GM23338 (cell line): ENCODE measurements at regions not wholly inside any gene's neighbourhood (a gene's known extent, or its start where the extent isn't known, plus 50 kb on each side); places are given as distances from the start of the nearest gene placed in this dataset.

Experiments used
- ATAC-seq: fragments of 200-7000 bp; cut with Tn5 transposase; 3 replicates; pipeline ENCODE4 v1.9.1; 2020
- DNase-seq: peaks from one replicate; pipeline ENCODE4 v3.0.0-alpha.2; 2015; ENCODE audit warnings: low spot score
- H2AFZ ChIP-seq: fragments of 200-600 bp; sonication (generic); 2 replicates; pipeline ENCODE4 v1.8.0; 2016; ENCODE audit warnings: antibody characterized with exemption, mild to moderate bottlenecking, moderate library complexity
- H3F3A ChIP-seq: fragments of 200-600 bp; sonication (generic); replicated peaks from 2 replicates; pipeline ENCODE4 v1.8.0; 2017; ENCODE audit warnings: antibody characterized with exemption, mixed run types, low read depth
- H3K27ac ChIP-seq: fragments of 200-600 bp; sonication (generic); 2 replicates; pipeline ENCODE4 v1.6.1; 2016; ENCODE audit warnings: low read depth
- H3K27me3 ChIP-seq: fragments of 200-600 bp; sonication (generic); 2 replicates; pipeline ENCODE4 v1.8.0; 2016; ENCODE audit warnings: mild to moderate bottlenecking, mixed run types, moderate library complexity; ENCODE audit not compliant: insufficient read depth
- H3K36me3 ChIP-seq: fragments of 200-600 bp; sonication (generic); 2 replicates; pipeline ENCODE4 v1.8.0; 2016; ENCODE audit warnings: mild to moderate bottlenecking; ENCODE audit not compliant: insufficient read depth
- H3K4me1 ChIP-seq: fragments of 200-600 bp; sonication (generic); 2 replicates; pipeline ENCODE4 v1.8.0; 2016; ENCODE audit warnings: mild to moderate bottlenecking, moderate library complexity; ENCODE audit not compliant: insufficient read depth
- H3K4me2 ChIP-seq: fragments of 200-600 bp; sonication (generic); 2 replicates; pipeline ENCODE4 v1.7.1; 2017; ENCODE audit warnings: mixed run types
- H3K4me3 ChIP-seq: fragments of 200-600 bp; sonication (generic); 2 replicates; pipeline ENCODE4 v1.6.1; 2016; ENCODE audit warnings: mixed run types
- H3K79me2 ChIP-seq: fragments of 200-600 bp; sonication (generic); replicated peaks from 2 replicates; pipeline ENCODE4 v1.8.0; 2017; ENCODE audit warnings: mild to moderate bottlenecking; ENCODE audit not compliant: insufficient read depth
- H3K9me2 ChIP-seq: fragments of 200-600 bp; sonication (generic); 2 replicates; pipeline ENCODE4 v1.8.0; 2017; ENCODE audit not compliant: insufficient read depth
- H4K20me1 ChIP-seq: fragments of 200-600 bp; sonication (generic); replicated peaks from 2 replicates; pipeline ENCODE4 v1.8.0; 2017; ENCODE audit warnings: mild to moderate bottlenecking; ENCODE audit not compliant: insufficient read depth
- H3K27ac Mint-ChIP-seq: 2 replicates; pipeline ENCODE4 v1.8.0; 2020; ENCODE audit warnings: inconsistent platforms, mild to moderate bottlenecking, moderate library complexity, mixed read lengths
- H3K27me3 Mint-ChIP-seq: 3 replicates; pipeline ENCODE4 v1.8.0; 2022; ENCODE audit warnings: low read depth, mild to moderate bottlenecking, moderate library complexity, mixed read lengths, inconsistent platforms; ENCODE audit not compliant: insufficient read depth, poor library complexity
- H3K36me3 Mint-ChIP-seq: 3 replicates; pipeline ENCODE4 v1.8.0; 2021; ENCODE audit warnings: low read depth, mild to moderate bottlenecking, inconsistent platforms, moderate library complexity, mixed read lengths
- H3K4me1 Mint-ChIP-seq: 3 replicates; pipeline ENCODE4 v1.8.0; 2020; ENCODE audit warnings: mild to moderate bottlenecking, inconsistent platforms, mixed read lengths
- H3K4me3 Mint-ChIP-seq: 3 replicates; pipeline ENCODE4 v1.8.0; 2021; ENCODE audit warnings: moderate library complexity, mild to moderate bottlenecking, inconsistent platforms, mixed read lengths
- H3K9me3 Mint-ChIP-seq: 3 replicates; pipeline ENCODE4 v1.8.0; 2020; ENCODE audit warnings: moderate library complexity, mild to moderate bottlenecking, inconsistent platforms, mixed read lengths
- EZH2 ChIP-seq: fragments of 200-600 bp; sonication (generic); IDR thresholded peaks from one replicate; pipeline ENCODE4 v1.8.0; 2017; ENCODE audit warnings: antibody characterized with exemption, mild to moderate bottlenecking, low read depth; ENCODE audit not compliant: unreplicated experiment
- EZH2phosphoT487 ChIP-seq: fragments of 200-600 bp; sonication (generic); IDR thresholded peaks from one replicate; pipeline ENCODE4 v1.8.1; 2018; ENCODE audit warnings: antibody characterized with exemption; ENCODE audit not compliant: unreplicated experiment
- JUNB ChIP-seq: IDR thresholded peaks from one replicate; pipeline ENCODE4 v1.6.1; 2016; ENCODE audit warnings: antibody characterized with exemption; ENCODE audit not compliant: unreplicated experiment
- NANOG ChIP-seq: IDR thresholded peaks from 2 replicates; pipeline ENCODE4 v1.6.1; 2016; ENCODE audit warnings: antibody characterized with exemption, borderline replicate concordance
- REST ChIP-seq: IDR thresholded peaks from one replicate; pipeline ENCODE4 v1.6.1; 2018; ENCODE audit warnings: antibody characterized with exemption; ENCODE audit not compliant: unreplicated experiment
- STAT1 ChIP-seq: IDR thresholded peaks from one replicate; pipeline ENCODE4 v1.6.1; 2016; ENCODE audit warnings: antibody characterized with exemption; ENCODE audit not compliant: unreplicated experiment
- ZNF114 ChIP-seq: fragments of 250-450 bp; sonication (Bioruptor Pico); IDR thresholded peaks from 2 replicates; pipeline ENCODE4 v1.5.0; 2020; ENCODE audit warnings: mild to moderate bottlenecking, moderate library complexity
- ZNF331 ChIP-seq: fragments of 250-450 bp; sonication (Bioruptor Pico); IDR thresholded peaks from 2 replicates; pipeline ENCODE4 v1.5.0; 2020; ENCODE audit warnings: low read depth, mild to moderate bottlenecking, moderate library complexity
- TF ChIP-seq, protein P1 (sequence below): fragments of 250-450 bp; sonication (Bioruptor Pico); IDR thresholded peaks from 2 replicates; pipeline ENCODE4 v1.5.0; 2020; ENCODE audit warnings: mild to moderate bottlenecking, moderate library complexity

DNA sequence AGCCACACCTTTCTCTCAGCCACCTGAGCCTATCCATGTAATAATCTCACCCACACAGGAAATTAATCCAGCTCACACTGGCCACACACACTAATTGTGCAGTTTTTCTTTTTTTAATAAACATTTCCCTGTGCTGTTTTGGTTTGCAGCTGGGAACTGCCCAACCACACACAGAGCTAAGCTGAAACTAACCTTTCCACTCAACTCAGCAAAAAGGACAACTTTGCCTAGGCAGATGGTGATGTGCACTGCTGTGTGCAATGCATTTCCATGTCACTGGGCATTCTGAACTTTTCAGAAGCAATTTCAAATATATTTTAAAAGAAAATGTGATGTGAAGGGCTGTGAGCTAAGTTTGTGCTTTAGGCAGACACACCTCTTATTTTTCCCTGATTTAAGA, 70.0 kb upstream of the TLL1 start (continued):
- TF ChIP-seq, protein P1, sequence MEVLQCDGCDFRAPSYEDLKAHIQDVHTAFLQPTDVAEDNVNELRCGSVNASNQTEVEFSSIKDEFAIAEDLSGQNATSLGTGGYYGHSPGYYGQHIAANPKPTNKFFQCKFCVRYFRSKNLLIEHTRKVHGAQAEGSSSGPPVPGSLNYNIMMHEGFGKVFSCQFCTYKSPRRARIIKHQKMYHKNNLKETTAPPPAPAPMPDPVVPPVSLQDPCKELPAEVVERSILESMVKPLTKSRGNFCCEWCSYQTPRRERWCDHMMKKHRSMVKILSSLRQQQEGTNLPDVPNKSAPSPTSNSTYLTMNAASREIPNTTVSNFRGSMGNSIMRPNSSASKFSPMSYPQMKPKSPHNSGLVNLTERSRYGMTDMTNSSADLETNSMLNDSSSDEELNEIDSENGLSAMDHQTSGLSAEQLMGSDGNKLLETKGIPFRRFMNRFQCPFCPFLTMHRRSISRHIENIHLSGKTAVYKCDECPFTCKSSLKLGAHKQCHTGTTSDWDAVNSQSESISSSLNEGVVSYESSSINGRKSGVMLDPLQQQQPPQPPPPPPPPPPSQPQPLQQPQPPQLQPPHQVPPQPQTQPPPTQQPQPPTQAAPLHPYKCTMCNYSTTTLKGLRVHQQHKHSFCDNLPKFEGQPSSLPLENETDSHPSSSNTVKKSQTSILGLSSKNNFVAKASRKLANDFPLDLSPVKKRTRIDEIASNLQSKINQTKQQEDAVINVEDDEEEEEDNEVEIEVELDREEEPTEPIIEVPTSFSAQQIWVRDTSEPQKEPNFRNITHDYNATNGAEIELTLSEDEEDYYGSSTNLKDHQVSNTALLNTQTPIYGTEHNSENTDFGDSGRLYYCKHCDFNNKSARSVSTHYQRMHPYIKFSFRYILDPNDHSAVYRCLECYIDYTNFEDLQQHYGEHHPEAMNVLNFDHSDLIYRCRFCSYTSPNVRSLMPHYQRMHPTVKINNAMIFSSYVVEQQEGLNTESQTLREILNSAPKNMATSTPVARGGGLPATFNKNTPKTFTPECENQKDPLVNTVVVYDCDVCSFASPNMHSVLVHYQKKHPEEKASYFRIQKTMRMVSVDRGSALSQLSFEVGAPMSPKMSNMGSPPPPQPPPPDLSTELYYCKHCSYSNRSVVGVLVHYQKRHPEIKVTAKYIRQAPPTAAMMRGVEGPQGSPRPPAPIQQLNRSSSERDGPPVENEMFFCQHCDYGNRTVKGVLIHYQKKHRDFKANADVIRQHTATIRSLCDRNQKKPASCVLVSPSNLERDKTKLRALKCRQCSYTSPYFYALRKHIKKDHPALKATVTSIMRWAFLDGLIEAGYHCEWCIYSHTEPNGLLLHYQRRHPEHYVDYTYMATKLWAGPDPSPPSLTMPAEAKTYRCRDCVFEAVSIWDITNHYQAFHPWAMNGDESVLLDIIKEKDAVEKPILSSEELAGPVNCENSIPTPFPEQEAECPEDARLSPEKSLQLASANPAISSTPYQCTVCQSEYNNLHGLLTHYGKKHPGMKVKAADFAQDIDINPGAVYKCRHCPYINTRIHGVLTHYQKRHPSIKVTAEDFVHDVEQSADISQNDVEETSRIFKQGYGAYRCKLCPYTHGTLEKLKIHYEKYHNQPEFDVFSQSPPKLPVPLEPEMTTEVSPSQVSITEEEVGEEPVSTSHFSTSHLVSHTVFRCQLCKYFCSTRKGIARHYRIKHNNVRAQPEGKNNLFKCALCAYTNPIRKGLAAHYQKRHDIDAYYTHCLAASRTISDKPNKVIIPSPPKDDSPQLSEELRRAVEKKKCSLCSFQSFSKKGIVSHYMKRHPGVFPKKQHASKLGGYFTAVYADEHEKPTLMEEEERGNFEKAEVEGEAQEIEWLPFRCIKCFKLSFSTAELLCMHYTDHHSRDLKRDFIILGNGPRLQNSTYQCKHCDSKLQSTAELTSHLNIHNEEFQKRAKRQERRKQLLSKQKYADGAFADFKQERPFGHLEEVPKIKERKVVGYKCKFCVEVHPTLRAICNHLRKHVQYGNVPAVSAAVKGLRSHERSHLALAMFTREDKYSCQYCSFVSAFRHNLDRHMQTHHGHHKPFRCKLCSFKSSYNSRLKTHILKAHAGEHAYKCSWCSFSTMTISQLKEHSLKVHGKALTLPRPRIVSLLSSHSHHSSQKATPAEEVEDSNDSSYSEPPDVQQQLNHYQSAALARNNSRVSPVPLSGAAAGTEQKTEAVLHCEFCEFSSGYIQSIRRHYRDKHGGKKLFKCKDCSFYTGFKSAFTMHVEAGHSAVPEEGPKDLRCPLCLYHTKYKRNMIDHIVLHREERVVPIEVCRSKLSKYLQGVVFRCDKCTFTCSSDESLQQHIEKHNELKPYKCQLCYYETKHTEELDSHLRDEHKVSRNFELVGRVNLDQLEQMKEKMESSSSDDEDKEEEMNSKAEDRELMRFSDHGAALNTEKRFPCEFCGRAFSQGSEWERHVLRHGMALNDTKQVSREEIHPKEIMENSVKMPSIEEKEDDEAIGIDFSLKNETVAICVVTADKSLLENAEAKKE, result no peak

DNA sequence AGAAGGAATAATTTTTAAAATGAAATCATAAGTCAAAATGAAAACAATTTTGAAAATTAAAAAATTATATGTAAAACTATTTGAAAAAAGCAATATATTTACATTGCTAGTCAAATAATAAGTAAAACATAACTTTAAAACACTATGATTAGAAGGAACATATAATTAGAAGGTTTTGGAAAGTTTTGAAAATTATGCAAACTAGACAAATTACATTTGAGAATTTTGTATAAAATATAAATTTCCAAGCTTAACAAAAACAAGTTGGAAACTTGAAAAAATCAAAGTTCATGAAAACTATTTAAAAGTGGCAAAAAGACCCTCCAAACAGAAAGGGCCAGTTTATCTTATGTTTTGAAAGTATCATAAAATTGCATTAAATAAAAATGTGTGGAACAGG, 67.6 kb upstream of the TLL1 start:
- ATAC-seq (no peak), DNase-seq (no peak)
- no peaks in the 10 kb centered on the region for H4K20me1 ChIP-seq
- 0 out of 2 replicates have a peak, but pooled peaks cover 6% of the 10 kb centered on the region for H3K4me1 ChIP-seq
- H3K27ac ChIP-seq, result no peak overlapping the region
- Mint-ChIP-seq H3K9me3 (no peaks in the 10 kb centered on the region), H3K27ac (no peak overlapping the region), H3K27me3 (no peaks in the 10 kb centered on the region), H3K4me1 (peaks cover 10% of the 10 kb centered on the region; the same call in 2 of the 3 replicates), H3K4me3 (no peak overlapping the region), H3K36me3 (no peaks in the 10 kb centered on the region)
- no peaks in the 10 kb centered on the region for H3K36me3 ChIP-seq
- H3K27me3 ChIP-seq, result no peaks in the 10 kb centered on the region
- H3K4me2 ChIP-seq, result no peak overlapping the region
- no peaks in the 10 kb centered on the region for H3K79me2 ChIP-seq
- no peak overlapping the region for H3K4me3 ChIP-seq
- no peaks in the 10 kb centered on the region for H3K9me2 ChIP-seq
- H3F3A ChIP-seq, result no peaks in the 10 kb centered on the region
- no peak overlapping the region for H2AFZ ChIP-seq
- TF ChIP-seq EZH2phosphoT487 (no peak), REST (no peak), JUNB (no peak), STAT1 (no peak), NANOG (no peak), ZNF114 (no peak), ZNF331 (CRISPR knock-in tag) (no peak), EZH2 (no peak)
